Caco-2 (cell line): ENCODE measurements at regions not wholly inside any gene's neighbourhood (a gene's known extent, or its start where the extent isn't known, plus 50 kb on each side); places are given as distances from the start of the nearest gene placed in this dataset.

Experiments
- BruUV-seq: library from RNA; stranded (reverse); fragments of 400-500 nt; replicated peaks from 2 replicates; lab custom pipeline; 2021; lab: Mats Ljungman, UMichigan
- CTCF ChIA-PET: fragments of 300-600 bp; sonication (Branson Sonifier 250); formaldehyde crosslinking; loops from one replicate; lab custom pipeline; 2022; ENCODE audit warnings: antibody characterized with exemption; lab: Charles Lee
- POLR2A ChIA-PET: fragments of 300-600 bp; sonication (Branson Sonifier 250); formaldehyde crosslinking; loops from one replicate; lab custom pipeline; 2022; ENCODE audit warnings: antibody characterized with exemption; lab: Charles Lee
- DNase-seq, 2 experiments: peaks; one replicate each; pipeline versions ENCODE4 v3.0.0 to v3.0.0-alpha.2; 2020 to 2022
- H3K27me3 ChIP-seq: replicated peaks from 2 replicates; pipeline ENCODE4 v1.6.0; 2011; ENCODE audit warnings: low read length; ENCODE audit not compliant: control insufficient read depth, insufficient read depth
- H3K36me3 ChIP-seq: 2 replicates; pipeline ENCODE4 v1.5.1; 2011; ENCODE audit warnings: low read length; ENCODE audit not compliant: control insufficient read depth, insufficient read depth
- H3K4me1 ChIP-seq: fragments of 250-450 bp; sonication (Bioruptor Pico); 2 replicates; pipeline ENCODE4 v1.5.1; 2020; ENCODE audit warnings: mild to moderate bottlenecking
- H3K4me3 ChIP-seq: 2 replicates; pipeline ENCODE4 v1.5.1; 2011; ENCODE audit warnings: low read depth, mild to moderate bottlenecking, control low read depth, low read length
- H3K9me3 ChIP-seq: fragments of 250-450 bp; sonication (Bioruptor Pico); 2 replicates; pipeline ENCODE4 v1.5.1; 2020; ENCODE audit warnings: mild to moderate bottlenecking, moderate library complexity
- H3K27ac Mint-ChIP-seq: one replicate; pipeline ENCODE4 v1.8.0; 2022; ENCODE audit warnings: mixed read lengths; ENCODE audit not compliant: unreplicated experiment
- H3K27me3 Mint-ChIP-seq: one replicate; pipeline ENCODE4 v1.8.0; 2022; ENCODE audit warnings: mixed read lengths; ENCODE audit not compliant: insufficient read depth, unreplicated experiment
- H3K36me3 Mint-ChIP-seq: one replicate; pipeline ENCODE4 v1.8.0; 2022; ENCODE audit warnings: mild to moderate bottlenecking, mixed read lengths; ENCODE audit not compliant: insufficient read depth, unreplicated experiment
- H3K4me1 Mint-ChIP-seq: one replicate; pipeline ENCODE4 v1.8.0; 2022; ENCODE audit warnings: low read depth, mixed read lengths; ENCODE audit not compliant: unreplicated experiment
- H3K4me3 Mint-ChIP-seq: one replicate; pipeline ENCODE4 v1.8.0; 2022; ENCODE audit warnings: mild to moderate bottlenecking, moderate library complexity, mixed read lengths; ENCODE audit not compliant: unreplicated experiment
- H3K9me3 Mint-ChIP-seq: one replicate; pipeline ENCODE4 v1.8.0; 2022; ENCODE audit warnings: mixed read lengths; ENCODE audit not compliant: unreplicated experiment
- intact Hi-C: fragments of 100-400 bp; cut with micrococcal nuclease; formaldehyde crosslinking; loops from one replicate; pipeline ENCODE4 v1.10.0; 2022; ENCODE audit not compliant: unreplicated experiment
- TF ChIP-seq, protein P1 (sequence below), 2 experiments: fragments of 200-600 bp in 1 of 2; IDR thresholded peaks; 1 replicate in 1 of 2; 2 replicates in 1 of 2; pipeline versions ENCODE4 v1.5.1 to v1.8.0; 2011 to 2022; ENCODE audit warnings: antibody characterized with exemption in 1 of 2, control low read depth in 1 of 2, inconsistent platforms in 1 of 2, low read depth in 1 of 2, low read length in 1 of 2, mild to moderate bottlenecking in 1 of 2, moderate library complexity in 1 of 2; ENCODE audit not compliant: insufficient read depth in 1 of 2, severe bottlenecking in 1 of 2, unreplicated experiment in 1 of 2

DNA sequence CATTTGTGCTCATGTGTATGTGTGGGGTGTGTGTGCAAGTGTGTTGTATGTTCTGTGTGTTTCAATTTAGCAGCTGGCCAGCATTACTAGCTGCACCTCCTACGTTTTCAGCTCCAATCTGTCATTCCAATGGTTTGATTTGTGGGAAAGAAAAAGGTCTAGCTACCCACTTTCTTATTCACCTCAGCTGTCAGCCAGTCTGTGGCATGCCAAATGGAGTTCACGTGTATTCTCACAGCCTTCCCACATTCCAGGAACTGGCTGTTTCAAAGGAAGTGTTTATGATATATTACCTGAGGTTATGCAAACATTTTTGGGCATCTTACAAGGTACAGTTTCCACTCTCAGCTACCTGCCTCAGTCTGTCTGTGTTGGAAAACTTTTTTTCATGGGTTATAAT, 220.2 kb upstream of the CPNE8 start:
- no TSS peak for BruUV-seq
- TF ChIP-seq, protein P1, sequence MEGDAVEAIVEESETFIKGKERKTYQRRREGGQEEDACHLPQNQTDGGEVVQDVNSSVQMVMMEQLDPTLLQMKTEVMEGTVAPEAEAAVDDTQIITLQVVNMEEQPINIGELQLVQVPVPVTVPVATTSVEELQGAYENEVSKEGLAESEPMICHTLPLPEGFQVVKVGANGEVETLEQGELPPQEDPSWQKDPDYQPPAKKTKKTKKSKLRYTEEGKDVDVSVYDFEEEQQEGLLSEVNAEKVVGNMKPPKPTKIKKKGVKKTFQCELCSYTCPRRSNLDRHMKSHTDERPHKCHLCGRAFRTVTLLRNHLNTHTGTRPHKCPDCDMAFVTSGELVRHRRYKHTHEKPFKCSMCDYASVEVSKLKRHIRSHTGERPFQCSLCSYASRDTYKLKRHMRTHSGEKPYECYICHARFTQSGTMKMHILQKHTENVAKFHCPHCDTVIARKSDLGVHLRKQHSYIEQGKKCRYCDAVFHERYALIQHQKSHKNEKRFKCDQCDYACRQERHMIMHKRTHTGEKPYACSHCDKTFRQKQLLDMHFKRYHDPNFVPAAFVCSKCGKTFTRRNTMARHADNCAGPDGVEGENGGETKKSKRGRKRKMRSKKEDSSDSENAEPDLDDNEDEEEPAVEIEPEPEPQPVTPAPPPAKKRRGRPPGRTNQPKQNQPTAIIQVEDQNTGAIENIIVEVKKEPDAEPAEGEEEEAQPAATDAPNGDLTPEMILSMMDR (IDR thresholded peaks at IDR 0.05; ENCODE audit: insufficient read depth in 1 of 2, low read depth in 1 of 2, low read length in 1 of 2, severe bottlenecking in 1 of 2, unreplicated experiment in 1 of 2), result no peak

GRCh38 chr12:39124768-39125167, 219.4 kb upstream of the CPNE8 start:
- Histone ChIP-seq H3K4me1 (peaks cover 50% of the 10 kb centered on the region), H3K4me3 (no peak overlapping the region), H3K9me3 (peaks cover 8% of the 10 kb centered on the region; the same call in 1 of the 2 replicates), H3K36me3 (no peaks in the 10 kb centered on the region), H3K27me3 (no peaks in the 10 kb centered on the region)
- H3K36me3 Mint-ChIP-seq, result no peaks in the 10 kb centered on the region
- DNase-seq, result no peak
- ChIA-PET CTCF (no interaction called here), POLR2A (no interaction called here)
- TF ChIP-seq, protein P1 (IDR thresholded peaks at IDR 0.05; ENCODE audit: insufficient read depth in 1 of 2, low read depth in 1 of 2, low read length in 1 of 2, severe bottlenecking in 1 of 2, unreplicated experiment in 1 of 2), result no peak
- BruUV-seq, result no TSS peak
- H3K4me3 Mint-ChIP-seq, result no peak overlapping the region
- peaks cover 29% of the 10 kb centered on the region for H3K4me1 Mint-ChIP-seq
- H3K27me3 Mint-ChIP-seq, result no peaks in the 10 kb centered on the region
- no peak overlapping the region for H3K27ac Mint-ChIP-seq
- intact Hi-C loops, result no loop called here
- H3K9me3 Mint-ChIP-seq, result peaks cover 8% of the 10 kb centered on the region

More for the DNA sequence above, 220.2 kb upstream of the CPNE8 start:
- H3K9me3 ChIP-seq, result peaks cover 8% of the 10 kb centered on the region; the same call in 1 of the 2 replicates
- no peak for DNase-seq
- H3K27me3 Mint-ChIP-seq, result no peaks in the 10 kb centered on the region
- peaks cover 29% of the 10 kb centered on the region for H3K4me1 Mint-ChIP-seq
- H3K36me3 Mint-ChIP-seq, result no peaks in the 10 kb centered on the region
- peaks cover 50% of the 10 kb centered on the region for H3K4me1 ChIP-seq
- intact Hi-C loops, result no loop called here
- H3K36me3 ChIP-seq, result no peaks in the 10 kb centered on the region
- CTCF ChIA-PET, result no interaction called here
- H3K4me3 ChIP-seq, result no peak overlapping the region
- peak overlapping the region; percentile 42 for H3K27ac Mint-ChIP-seq
- no peaks in the 10 kb centered on the region for H3K27me3 ChIP-seq
- POLR2A ChIA-PET, result no interaction called here
- peaks cover 8% of the 10 kb centered on the region for H3K9me3 Mint-ChIP-seq
- no peak overlapping the region for H3K4me3 Mint-ChIP-seq

DNA sequence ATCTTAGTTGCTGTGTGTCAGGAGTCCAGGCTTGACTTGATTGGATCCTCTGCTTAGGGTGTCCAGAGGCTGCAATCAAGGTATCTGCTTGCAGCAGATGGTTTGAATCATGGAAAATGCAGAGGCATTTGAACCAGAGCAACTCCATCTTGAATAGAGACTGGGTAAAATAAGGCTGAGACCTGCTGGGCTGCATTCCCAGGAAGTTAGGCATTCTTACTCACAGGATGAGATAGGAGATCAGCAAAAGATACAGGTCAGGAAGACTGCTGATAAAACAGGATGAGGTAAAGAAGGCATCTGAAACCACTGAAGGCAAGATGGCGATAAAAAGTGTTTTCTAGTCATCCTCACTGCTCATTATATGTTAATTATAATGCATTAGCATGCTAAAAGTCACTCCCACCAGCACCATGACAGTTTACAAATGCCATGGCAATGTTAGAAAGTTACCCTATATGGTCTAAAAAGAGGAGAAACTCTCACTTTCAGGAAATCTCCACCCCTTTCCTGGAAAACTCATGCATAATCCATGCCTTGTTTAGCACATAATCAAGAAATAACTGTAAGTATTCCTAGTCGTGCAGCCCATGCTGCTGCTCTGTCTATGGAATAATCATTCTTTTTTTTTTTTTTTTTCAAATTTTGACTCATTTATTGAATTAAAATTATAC, 218.3 kb upstream of the CPNE8 start:
- POLR2A ChIA-PET, result no interaction called here
- TF ChIP-seq, protein P1 (IDR thresholded peaks at IDR 0.05; ENCODE audit: insufficient read depth in 1 of 2, low read depth in 1 of 2, low read length in 1 of 2, severe bottlenecking in 1 of 2, unreplicated experiment in 1 of 2), result no peak
- no peak overlapping the region for H3K4me3 Mint-ChIP-seq
- no TSS peak for BruUV-seq
- peaks cover 8% of the 10 kb centered on the region; the same call in 1 of the 2 replicates for H3K9me3 ChIP-seq
- peaks cover 29% of the 10 kb centered on the region for H3K4me1 Mint-ChIP-seq
- H3K27ac Mint-ChIP-seq, result peak overlapping the region; percentile 53
- H3K4me3 ChIP-seq, result no peak overlapping the region
- peaks cover 50% of the 10 kb centered on the region for H3K4me1 ChIP-seq
- H3K27me3 Mint-ChIP-seq, result no peaks in the 10 kb centered on the region
- CTCF ChIA-PET, result interaction anchor here (0.7 kb wide), 1 partner anchor 459 kb away, joined by 3 read pairs; no protein-coding TSS in a partner anchor
- H3K36me3 ChIP-seq, result no peaks in the 10 kb centered on the region
- intact Hi-C loops, result loop anchor here (1.0 kb wide), 1 partner anchor 115 kb away; no protein-coding TSS in a partner anchor
- H3K27me3 ChIP-seq, result no peaks in the 10 kb centered on the region
- DNase-seq, result peak; percentile 30 to 42
- H3K36me3 Mint-ChIP-seq, result no peaks in the 10 kb centered on the region
- H3K9me3 Mint-ChIP-seq, result peaks cover 8% of the 10 kb centered on the region
